Esophagus squamous epithelium (tissue), 5 donors: ENCODE measurements at regions not wholly inside any gene's neighbourhood (a gene's known extent, or its start where the extent isn't known, plus 50 kb on each side); places are given as distances from the start of the nearest gene placed in this dataset.
A peak's percentile ranks its signal among the peaks of the same experiment; 100 is the strongest.

Experiments used
- DNase-seq: peaks from one replicate; lab custom pipeline; 2025; lab: John Stamatoyannopoulos, UW
- H3K27ac ChIP-seq, 4 donors: fragments of 200-600 bp; sonication (generic); one replicate each; pipeline ENCODE4 v1.5.1; 2016 to 2019; ENCODE audit warnings: mild to moderate bottlenecking in 1 of 4
- H3K27me3 ChIP-seq, 4 donors: fragments of 200-600 bp; sonication (generic); 1 replicate in 3 of 4; 2 replicates in 1 of 4; pipeline versions ENCODE4 v1.5.1 to v1.6.0; 2017 to 2021; ENCODE audit warnings: antibody characterized with exemption in 1 of 4
- H3K36me3 ChIP-seq, 3 donors: fragments of 200-600 bp; sonication (generic); one replicate each; pipeline ENCODE4 v1.5.1; 2016 to 2019
- H3K4me1 ChIP-seq, 3 donors: fragments of 200-600 bp; sonication (generic); one replicate each; pipeline ENCODE4 v1.5.1; 2017 to 2019
- H3K4me3 ChIP-seq, 4 donors: fragments of 200-600 bp; sonication (generic); 1 replicate in 3 of 4; 2 replicates in 1 of 4; pipeline ENCODE4 v1.5.1; 2016 to 2019; ENCODE audit warnings: mild to moderate bottlenecking in 2 of 4, moderate library complexity in 1 of 4
- H3K9me3 ChIP-seq, 3 donors: fragments of 200-600 bp; sonication (generic); one replicate each; pipeline ENCODE4 v1.5.1; 2016 to 2019
- CTCF ChIP-seq, 6 experiments: fragments of 450-650 bp in 4 of 6; fragments of 200-600 bp in 2 of 6; sonication (generic) in 2 of 6; IDR thresholded peaks; one replicate each; pipeline ENCODE4 v1.5.1; 2016 to 2019; ENCODE audit warnings: antibody characterized with exemption in 6 of 6, mild to moderate bottlenecking in 4 of 6, moderate library complexity in 4 of 6
- POLR2A ChIP-seq, 4 donors: fragments of 450-650 bp; IDR thresholded peaks; one replicate each; pipeline ENCODE4 v1.6.1; 2017; ENCODE audit warnings: antibody characterized with exemption in 4 of 4, mild to moderate bottlenecking in 4 of 4, moderate library complexity in 3 of 4
- WGBS, 2 donors: methylation state at CpG; one replicate each; pipeline ENCODE4 v1.1.5; 2018; 5-methylcytosine and 5-hydroxymethylcytosine counted together
- intact Hi-C: fragments of 100-400 bp; cut with DNase I; formaldehyde crosslinking; loops from one replicate; pipeline ENCODE4 v1.15.0; 2022
- donor health status: DM: yes; HTN: yes; CAD: no.

GRCh38 chr7:42729053-42729765 lies 182.7 kb downstream of the C7orf25 start:
- TF ChIP-seq CTCF (IDR thresholded peaks at IDR 0.05), result no peak
- TF ChIP-seq POLR2A (IDR thresholded peaks at IDR 0.05), result no peak
- Histone ChIP-seq H3K27me3 (no peaks in the 10 kb centered on the region), H3K4me1 (no peaks in the 10 kb centered on the region), H3K27ac (no peak overlapping the region), H3K4me3 (no peak overlapping the region), H3K36me3 (no peaks in the 10 kb centered on the region), H3K9me3 (no peaks in the 10 kb centered on the region)
- intact Hi-C loops, result no loop called here
- no peak for DNase-seq

DNA sequence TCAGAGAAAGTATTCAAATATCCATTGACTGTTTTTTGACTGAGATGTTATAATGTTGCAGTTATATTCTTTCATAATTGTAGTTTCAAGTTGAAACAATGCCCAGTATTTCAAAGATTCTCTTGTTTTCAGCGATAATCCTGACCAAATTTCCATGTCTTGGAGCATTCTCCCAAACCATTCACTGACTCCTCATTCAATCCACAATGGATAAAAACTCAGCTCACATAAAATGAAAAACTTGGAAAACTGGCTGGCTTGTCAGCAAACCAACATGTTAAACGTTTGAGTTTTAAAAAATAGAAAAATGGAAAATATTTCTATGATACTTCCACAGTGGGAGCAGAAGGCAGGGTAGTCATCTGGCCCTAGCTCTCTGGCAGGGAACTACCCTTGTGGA lies 184.4 kb downstream of the C7orf25 start:
- intact Hi-C loops, result no loop called here
- DNase-seq, result no peak
- no peaks in the 10 kb centered on the region for H3K9me3 ChIP-seq
- no peaks in the 10 kb centered on the region for H3K36me3 ChIP-seq
- no peaks in the 10 kb centered on the region for H3K27me3 ChIP-seq
- 49 to 54% methylated on average over 2 of the region's 2 CpGs for WGBS, 2 donors
- no peak overlapping the region for H3K4me3 ChIP-seq
- no peak overlapping the region for H3K27ac ChIP-seq
- H3K4me1 ChIP-seq, result no peaks in the 10 kb centered on the region
- TF ChIP-seq POLR2A (IDR thresholded peaks at IDR 0.05), result no peak
- no peak for TF ChIP-seq CTCF (IDR thresholded peaks at IDR 0.05)

GRCh38 chr7:42726066-42726785 lies 185.6 kb downstream of the C7orf25 start:
- H3K36me3 ChIP-seq, result no peaks in the 10 kb centered on the region
- H3K4me3 ChIP-seq, result no peak overlapping the region
- 72 to 75% methylated on average over 7 of the region's 7 CpGs for WGBS, 2 donors
- H3K9me3 ChIP-seq, result no peaks in the 10 kb centered on the region
- DNase-seq, result no peak
- TF ChIP-seq CTCF (IDR thresholded peaks at IDR 0.05) (no peak), POLR2A (IDR thresholded peaks at IDR 0.05) (no peak)
- no peaks in the 10 kb centered on the region for H3K4me1 ChIP-seq
- H3K27ac ChIP-seq, result peak overlapping the region in 1 of 4 donors; percentile 12
- no peaks in the 10 kb centered on the region for H3K27me3 ChIP-seq
- intact Hi-C loops, result no loop called here

DNA sequence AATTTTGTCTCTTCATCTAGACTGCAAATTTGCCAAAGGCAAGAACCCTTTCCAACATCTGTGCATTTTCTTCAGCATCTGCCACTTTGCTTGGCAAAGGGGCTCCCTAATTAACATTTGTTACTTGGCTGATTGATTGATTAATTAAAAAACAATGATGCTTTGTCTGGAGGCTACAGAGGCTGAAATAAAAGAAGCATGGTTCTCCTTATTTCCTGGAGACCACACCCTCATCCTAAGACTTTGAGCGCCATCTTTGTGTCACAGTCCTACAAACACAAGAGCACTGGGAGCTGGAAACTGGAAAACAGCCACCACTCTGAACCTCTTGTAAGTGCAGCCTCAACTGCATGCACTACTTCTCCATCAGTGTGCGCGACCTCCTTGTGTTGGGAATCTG lies 189.2 kb downstream of the C7orf25 start:
- Histone ChIP-seq H3K4me3 (no peak overlapping the region), H3K4me1 (no peaks in the 10 kb centered on the region), H3K27ac (no peak overlapping the region), H3K27me3 (no peaks in the 10 kb centered on the region), H3K9me3 (no peaks in the 10 kb centered on the region), H3K36me3 (no peaks in the 10 kb centered on the region)
- WGBS, 2 donors, result 80 to 100% methylated on average over 3 of the region's 3 CpGs
- DNase-seq, result no peak
- intact Hi-C loops, result no loop called here
- no peak for TF ChIP-seq POLR2A (IDR thresholded peaks at IDR 0.05)
- no peak for TF ChIP-seq CTCF (IDR thresholded peaks at IDR 0.05)

GRCh38 chr7:42722198-42722597 lies 189.7 kb downstream of the C7orf25 start:
- Histone ChIP-seq H3K9me3 (no peaks in the 10 kb centered on the region), H3K4me3 (no peak overlapping the region), H3K4me1 (no peaks in the 10 kb centered on the region), H3K36me3 (no peaks in the 10 kb centered on the region), H3K27ac (no peak overlapping the region), H3K27me3 (no peaks in the 10 kb centered on the region)
- no peak for TF ChIP-seq POLR2A (IDR thresholded peaks at IDR 0.05)
- no peak for TF ChIP-seq CTCF (IDR thresholded peaks at IDR 0.05)
- DNase-seq, result no peak
- intact Hi-C loops, result no loop called here
